DND-41 (cell line): ENCODE measurements at regions not wholly inside any gene's neighbourhood (a gene's known extent, or its start where the extent isn't known, plus 50 kb on each side); places are given as distances from the start of the nearest gene placed in this dataset.

ENCODE experiments used
- ATAC-seq: fragments of 200-7000 bp; cut with Tn5 transposase; 3 replicates; pipeline ENCODE4 v1.9.1; 2021; ENCODE audit warnings: low read depth; ENCODE audit not compliant: insufficient read depth
- DNase-seq: peaks from one replicate; pipeline ENCODE4 v3.0.0-alpha.2; 2020
- H2AFZ ChIP-seq: 2 replicates; pipeline ENCODE4 v1.6.0; 2012; ENCODE audit warnings: low read depth, low read length
- H3K27ac ChIP-seq: 2 replicates; pipeline ENCODE4 v1.5.1; 2012; ENCODE audit warnings: low read length, inconsistent platforms
- H3K27me3 ChIP-seq: fragments of 200-600 bp; sonication (generic); 2 replicates; pipeline ENCODE4 v1.6.0; 2012; ENCODE audit warnings: low read length, mild to moderate bottlenecking, inconsistent platforms; ENCODE audit not compliant: insufficient read depth, poor library complexity
- H3K36me3 ChIP-seq: 2 replicates; pipeline ENCODE4 v1.5.1; 2012; ENCODE audit warnings: low read length, inconsistent platforms; ENCODE audit not compliant: insufficient read depth
- H3K4me1 ChIP-seq: 2 replicates; pipeline ENCODE4 v1.5.1; 2012; ENCODE audit warnings: mild to moderate bottlenecking, low read length; ENCODE audit not compliant: insufficient read depth
- H3K4me2 ChIP-seq: 2 replicates; pipeline ENCODE4 v1.6.0; 2012; ENCODE audit warnings: mild to moderate bottlenecking, moderate library complexity, low read length, inconsistent platforms; ENCODE audit not compliant: insufficient read depth
- H3K4me3 ChIP-seq, 2 experiments: fragments of 200-600 bp in 1 of 2; shearing (Covaris generic) in 1 of 2; 2 replicates each; pipeline ENCODE4 v1.5.1; 2012 to 2016; ENCODE audit warnings: inconsistent platforms in 2 of 2, low read length in 2 of 2, mild to moderate bottlenecking in 2 of 2, low read depth in 1 of 2, moderate library complexity in 1 of 2
- H3K79me2 ChIP-seq: 2 replicates; pipeline ENCODE4 v1.6.0; 2012; ENCODE audit warnings: low read length, inconsistent platforms; ENCODE audit not compliant: insufficient read depth
- H3K9ac ChIP-seq: 2 replicates; pipeline ENCODE4 v1.6.0; 2012; ENCODE audit warnings: low read depth, mild to moderate bottlenecking, inconsistent platforms, low read length, moderate library complexity
- H3K9me3 ChIP-seq: 2 replicates; pipeline ENCODE4 v1.5.1; 2012; ENCODE audit warnings: low read length, moderate library complexity, mild to moderate bottlenecking, inconsistent platforms; ENCODE audit not compliant: insufficient read depth, severe bottlenecking
- H4K20me1 ChIP-seq: 2 replicates; pipeline ENCODE4 v1.6.0; 2012; ENCODE audit warnings: low read length; ENCODE audit not compliant: insufficient read depth
- CTCF ChIP-seq: IDR thresholded peaks from 2 replicates; pipeline ENCODE4 v1.5.1; 2012; ENCODE audit warnings: borderline replicate concordance, low read length, moderate library complexity, mild to moderate bottlenecking; ENCODE audit not compliant: poor library complexity, severe bottlenecking; ENCODE audit errors: extremely low read depth
- EZH2 ChIP-seq: IDR thresholded peaks from 3 replicates; pipeline ENCODE4 v1.6.1; 2012; ENCODE audit warnings: borderline replicate concordance, low read depth, mild to moderate bottlenecking, moderate library complexity, low read length, inconsistent platforms; ENCODE audit not compliant: severe bottlenecking

GRCh38 chr2:36088716-36089328 is 266.8 kb upstream of the CRIM1 start:
- Histone ChIP-seq H3K27ac (no peak overlapping the region), H3K9ac (no peak overlapping the region), H3K9me3 (no peaks in the 10 kb centered on the region), H3K4me2 (no peak overlapping the region), H3K4me3 (no peak overlapping the region), H3K4me1 (no peaks in the 10 kb centered on the region), H4K20me1 (no peaks in the 10 kb centered on the region), H3K27me3 (no peaks in the 10 kb centered on the region), H3K36me3 (no peaks in the 10 kb centered on the region), H2AFZ (no peak overlapping the region), H3K79me2 (no peaks in the 10 kb centered on the region)
- ATAC-seq: no peak
- TF ChIP-seq EZH2: no peak
- no peak for TF ChIP-seq CTCF
- DNase-seq: no peak

- H2AFZ ChIP-seq: no peak overlapping the region
- DNase-seq (no peak), ATAC-seq (no peak)
- H3K79me2 ChIP-seq: no peaks in the 10 kb centered on the region
- TF ChIP-seq CTCF: no peak
- no peak for TF ChIP-seq EZH2
- no peak overlapping the region for H3K4me2 ChIP-seq
- no peaks in the 10 kb centered on the region for H4K20me1 ChIP-seq
- no peaks in the 10 kb centered on the region for H3K27me3 ChIP-seq
- no peaks in the 10 kb centered on the region for H3K4me1 ChIP-seq
- no peak overlapping the region for H3K4me3 ChIP-seq
- no peak overlapping the region for H3K27ac ChIP-seq
- H3K9me3 ChIP-seq: no peaks in the 10 kb centered on the region
- H3K36me3 ChIP-seq: no peaks in the 10 kb centered on the region
- no peak overlapping the region for H3K9ac ChIP-seq
These were observed 268.2 kb upstream of the CRIM1 start for GRCh38 chr2:36087344-36087743.

DNA sequence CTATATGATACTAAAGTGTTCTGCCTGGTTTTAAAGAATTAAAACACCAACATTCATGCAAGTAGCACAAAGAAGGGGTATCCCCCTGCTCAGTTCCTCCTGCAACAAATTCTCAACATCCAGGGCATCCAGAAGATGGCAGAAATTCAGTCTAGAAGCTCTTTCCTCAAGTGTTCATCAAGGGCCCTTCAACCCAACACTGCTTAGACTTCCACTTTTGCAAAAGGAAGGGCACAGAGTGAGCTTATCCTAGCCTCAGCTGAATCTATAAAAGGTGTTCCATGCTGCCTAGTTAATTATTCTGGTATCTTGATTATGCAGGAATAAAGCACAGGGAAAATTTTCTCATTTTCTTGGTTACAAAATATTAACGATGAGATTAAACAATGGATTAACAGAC is 275.8 kb upstream of the CRIM1 start:
- no peak for ATAC-seq
- Histone ChIP-seq H3K4me1 (no peaks in the 10 kb centered on the region), H3K27me3 (no peaks in the 10 kb centered on the region), H2AFZ (no peak overlapping the region), H3K9me3 (no peaks in the 10 kb centered on the region), H3K9ac (no peak overlapping the region), H3K4me2 (no peak overlapping the region), H3K4me3 (no peak overlapping the region), H4K20me1 (no peaks in the 10 kb centered on the region), H3K36me3 (no peaks in the 10 kb centered on the region), H3K27ac (no peak overlapping the region), H3K79me2 (no peaks in the 10 kb centered on the region)
- DNase-seq: no peak
- TF ChIP-seq CTCF (no peak), EZH2 (no peak)

GRCh38 chr2:36074008-36074407 is 281.6 kb upstream of the CRIM1 start:
- Histone ChIP-seq H3K27ac (no peak overlapping the region), H3K4me2 (no peak overlapping the region), H3K4me1 (no peaks in the 10 kb centered on the region), H3K9ac (no peak overlapping the region), H3K36me3 (no peaks in the 10 kb centered on the region), H3K27me3 (no peaks in the 10 kb centered on the region), H2AFZ (no peak overlapping the region), H4K20me1 (no peaks in the 10 kb centered on the region), H3K9me3 (no peaks in the 10 kb centered on the region), H3K4me3 (no peak overlapping the region), H3K79me2 (no peaks in the 10 kb centered on the region)
- TF ChIP-seq EZH2: no peak
- TF ChIP-seq CTCF: no peak
- DNase-seq (no peak), ATAC-seq (no peak)
